Endothelial cell (in vitro differentiated cells): ENCODE measurements at regions not wholly inside any gene's neighbourhood (a gene's known extent, or its start where the extent isn't known, plus 50 kb on each side); places are given as distances from the start of the nearest gene placed in this dataset.

Experiments
- DNase-seq: peaks from one replicate; pipeline ENCODE4 v3.0.0; 2021; ENCODE audit warnings: low spot score
- H3K27ac Mint-ChIP-seq: one replicate; pipeline ENCODE4 v1.8.0; 2021; ENCODE audit warnings: mixed read lengths, inconsistent platforms; ENCODE audit not compliant: unreplicated experiment
- H3K27me3 Mint-ChIP-seq: one replicate; pipeline ENCODE4 v1.8.0; 2021; ENCODE audit warnings: mild to moderate bottlenecking, moderate library complexity, mixed read lengths, inconsistent platforms; ENCODE audit not compliant: unreplicated experiment
- H3K36me3 Mint-ChIP-seq: one replicate; pipeline ENCODE4 v1.8.0; 2021; ENCODE audit warnings: mild to moderate bottlenecking, low read depth, mixed read lengths, inconsistent platforms; ENCODE audit not compliant: unreplicated experiment
- H3K4me1 Mint-ChIP-seq: one replicate; pipeline ENCODE4 v1.8.0; 2021; ENCODE audit warnings: mild to moderate bottlenecking, mixed read lengths, inconsistent platforms; ENCODE audit not compliant: unreplicated experiment
- H3K4me3 Mint-ChIP-seq: one replicate; pipeline ENCODE4 v1.8.0; 2021; ENCODE audit warnings: mild to moderate bottlenecking, mixed read lengths, inconsistent platforms; ENCODE audit not compliant: unreplicated experiment
- H3K9me3 Mint-ChIP-seq: one replicate; pipeline ENCODE4 v1.8.0; 2021; ENCODE audit warnings: mixed read lengths, inconsistent platforms; ENCODE audit not compliant: unreplicated experiment
- TF ChIP-seq, protein P1 (sequence below): fragments of 200-600 bp; sonication (generic); IDR thresholded peaks from one replicate; pipeline ENCODE4 v1.5.0; 2021; ENCODE audit warnings: antibody characterized with exemption; ENCODE audit not compliant: unreplicated experiment

DNA sequence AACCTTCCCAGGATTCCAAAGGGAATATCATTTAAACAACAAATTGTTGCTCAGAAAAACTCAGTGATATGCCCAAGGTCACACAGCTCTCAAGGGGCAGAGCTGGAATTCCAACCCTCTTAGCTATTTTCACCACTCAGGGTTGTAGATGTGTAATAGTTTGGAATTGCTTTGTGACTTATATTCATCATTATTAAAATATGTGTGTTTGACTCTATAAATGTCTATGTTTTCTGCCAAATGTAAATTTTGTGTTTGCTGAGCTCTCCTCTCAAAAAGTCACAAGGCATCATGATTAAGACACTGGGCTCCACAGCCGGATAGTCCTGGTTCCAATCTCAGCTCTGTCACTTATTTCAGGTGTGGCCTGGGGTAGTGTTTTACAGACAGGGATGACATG lies 407.3 kb downstream of the TMEM135 start:
- TF ChIP-seq, protein P1, sequence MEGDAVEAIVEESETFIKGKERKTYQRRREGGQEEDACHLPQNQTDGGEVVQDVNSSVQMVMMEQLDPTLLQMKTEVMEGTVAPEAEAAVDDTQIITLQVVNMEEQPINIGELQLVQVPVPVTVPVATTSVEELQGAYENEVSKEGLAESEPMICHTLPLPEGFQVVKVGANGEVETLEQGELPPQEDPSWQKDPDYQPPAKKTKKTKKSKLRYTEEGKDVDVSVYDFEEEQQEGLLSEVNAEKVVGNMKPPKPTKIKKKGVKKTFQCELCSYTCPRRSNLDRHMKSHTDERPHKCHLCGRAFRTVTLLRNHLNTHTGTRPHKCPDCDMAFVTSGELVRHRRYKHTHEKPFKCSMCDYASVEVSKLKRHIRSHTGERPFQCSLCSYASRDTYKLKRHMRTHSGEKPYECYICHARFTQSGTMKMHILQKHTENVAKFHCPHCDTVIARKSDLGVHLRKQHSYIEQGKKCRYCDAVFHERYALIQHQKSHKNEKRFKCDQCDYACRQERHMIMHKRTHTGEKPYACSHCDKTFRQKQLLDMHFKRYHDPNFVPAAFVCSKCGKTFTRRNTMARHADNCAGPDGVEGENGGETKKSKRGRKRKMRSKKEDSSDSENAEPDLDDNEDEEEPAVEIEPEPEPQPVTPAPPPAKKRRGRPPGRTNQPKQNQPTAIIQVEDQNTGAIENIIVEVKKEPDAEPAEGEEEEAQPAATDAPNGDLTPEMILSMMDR: no peak
- Mint-ChIP-seq H3K9me3 (no peaks in the 10 kb centered on the region), H3K36me3 (no peaks in the 10 kb centered on the region), H3K27ac (no peak overlapping the region), H3K4me1 (no peaks in the 10 kb centered on the region), H3K27me3 (no peaks in the 10 kb centered on the region), H3K4me3 (no peak overlapping the region)
- DNase-seq: no peak

DNA sequence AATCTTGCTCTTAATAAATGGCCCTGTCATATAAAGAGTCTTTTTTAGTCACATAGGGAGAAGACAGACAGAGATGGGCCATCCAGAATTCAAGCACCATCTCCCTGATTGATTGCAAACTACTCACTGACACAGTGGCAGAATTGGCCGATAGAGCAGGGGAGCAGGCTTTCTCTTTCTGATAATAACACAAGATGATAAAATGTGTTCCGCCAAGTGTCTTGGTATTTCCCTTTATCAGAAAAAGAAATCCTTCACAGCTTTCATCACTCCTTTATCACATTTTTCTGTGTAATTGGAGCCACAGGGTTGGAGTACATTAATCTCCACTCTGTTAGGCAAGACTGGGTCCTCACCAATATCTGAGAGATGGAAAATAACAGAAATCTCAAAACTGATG lies 406.0 kb downstream of the TMEM135 start:
- Mint-ChIP-seq H3K4me3 (no peak overlapping the region), H3K27ac (no peak overlapping the region), H3K4me1 (peaks cover 3% of the 10 kb centered on the region), H3K36me3 (no peaks in the 10 kb centered on the region), H3K27me3 (no peaks in the 10 kb centered on the region), H3K9me3 (no peaks in the 10 kb centered on the region)
- TF ChIP-seq, protein P1: no peak
- DNase-seq: no peak

DNA sequence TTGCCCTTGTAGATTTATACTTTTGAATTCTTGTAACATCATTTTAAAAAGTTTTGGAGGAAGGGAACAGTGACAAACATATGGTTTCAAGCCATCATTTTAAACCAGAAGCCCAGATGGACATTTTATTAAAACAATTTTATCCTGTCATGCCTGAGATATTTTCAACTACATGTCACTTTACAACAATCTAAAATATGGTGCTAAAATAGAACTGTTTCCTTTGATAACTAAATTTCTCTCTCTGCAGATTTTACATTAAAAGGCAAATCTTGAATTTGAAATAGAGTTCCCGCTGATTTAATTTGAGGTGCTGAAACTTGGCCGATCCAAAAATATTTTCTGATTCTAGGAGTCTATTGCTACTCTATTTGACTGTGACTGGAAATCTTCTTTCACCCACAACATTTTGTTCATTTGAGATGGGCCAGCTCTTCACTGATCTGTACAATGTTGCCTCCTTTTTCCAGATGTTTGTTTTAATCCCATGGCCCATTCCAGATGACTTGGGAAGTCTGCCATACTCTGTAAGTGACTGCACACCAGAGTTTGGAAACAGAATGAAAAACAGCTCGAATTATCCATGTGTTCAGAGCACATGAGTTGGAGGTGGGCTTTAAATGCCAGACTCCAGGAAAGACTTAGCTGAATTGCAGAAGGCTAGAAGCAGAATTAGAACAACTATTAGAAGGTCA lies 402.5 kb downstream of the TMEM135 start:
- H3K27ac Mint-ChIP-seq: no peak overlapping the region

DNA sequence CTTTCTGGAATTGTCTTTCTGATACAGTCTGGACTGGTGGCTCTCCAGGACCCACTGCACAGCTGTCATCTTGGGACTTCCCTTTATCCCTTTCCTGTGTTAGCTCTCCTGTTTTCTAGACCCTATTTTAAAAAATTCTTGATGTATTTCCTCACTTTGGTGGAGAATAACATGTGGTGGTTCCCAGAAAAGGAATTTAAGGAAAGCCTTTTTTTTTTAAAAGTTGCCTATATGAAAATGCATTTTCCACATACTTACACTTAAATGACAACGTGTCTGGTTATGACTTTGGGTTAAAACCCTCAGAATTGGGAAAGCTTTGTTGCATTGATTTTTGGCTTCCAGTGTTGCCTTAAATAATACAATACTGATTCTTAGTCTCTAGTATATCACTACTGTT lies 400.7 kb downstream of the TMEM135 start:
- H3K9me3 Mint-ChIP-seq: no peaks in the 10 kb centered on the region
- peaks cover 2% of the 10 kb centered on the region for H3K27me3 Mint-ChIP-seq
- no peak overlapping the region for H3K4me3 Mint-ChIP-seq
- peaks cover 6% of the 10 kb centered on the region for H3K4me1 Mint-ChIP-seq
- DNase-seq: no peak
- TF ChIP-seq, protein P1: no peak
- no peaks in the 10 kb centered on the region for H3K36me3 Mint-ChIP-seq
- H3K27ac Mint-ChIP-seq: peak overlapping the region; percentile 76

More for the DNA sequence above, 402.5 kb downstream of the TMEM135 start:
- Mint-ChIP-seq H3K36me3 (no peaks in the 10 kb centered on the region), H3K4me1 (peaks cover 6% of the 10 kb centered on the region), H3K9me3 (no peaks in the 10 kb centered on the region), H3K27me3 (no peaks in the 10 kb centered on the region), H3K4me3 (no peak overlapping the region)
- TF ChIP-seq, protein P1: no peak
- no peak for DNase-seq

DNA sequence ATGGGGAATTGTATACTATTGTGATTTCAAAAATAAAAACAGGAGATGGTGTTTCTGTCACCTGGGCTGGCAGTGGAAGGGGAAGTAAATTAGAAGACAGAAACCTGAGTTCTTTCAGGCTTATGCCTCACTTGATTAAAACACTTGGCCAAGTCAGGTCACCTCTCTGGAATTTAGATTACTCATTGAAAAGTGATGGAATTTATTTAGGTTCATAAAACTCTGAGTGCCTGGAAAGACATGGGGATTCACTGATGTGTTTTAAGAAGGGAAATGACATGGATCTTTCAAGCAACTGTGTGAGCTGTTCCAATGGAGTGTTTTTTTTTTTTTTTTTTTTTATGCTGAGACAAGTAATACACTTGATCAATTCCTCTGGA lies 400.1 kb downstream of the TMEM135 start:
- TF ChIP-seq, protein P1: no peak
- Mint-ChIP-seq H3K27me3 (peaks cover 2% of the 10 kb centered on the region), H3K4me1 (peaks cover 6% of the 10 kb centered on the region), H3K4me3 (no peak overlapping the region), H3K9me3 (no peaks in the 10 kb centered on the region), H3K36me3 (no peaks in the 10 kb centered on the region), H3K27ac (no peak overlapping the region)
- DNase-seq: no peak
